ENCODE measurements at regions not wholly inside any gene's neighbourhood (a gene's known extent, or its start where the extent isn't known, plus 50 kb on each side); places are given as distances from the start of the nearest gene placed in this dataset.

DNA sequence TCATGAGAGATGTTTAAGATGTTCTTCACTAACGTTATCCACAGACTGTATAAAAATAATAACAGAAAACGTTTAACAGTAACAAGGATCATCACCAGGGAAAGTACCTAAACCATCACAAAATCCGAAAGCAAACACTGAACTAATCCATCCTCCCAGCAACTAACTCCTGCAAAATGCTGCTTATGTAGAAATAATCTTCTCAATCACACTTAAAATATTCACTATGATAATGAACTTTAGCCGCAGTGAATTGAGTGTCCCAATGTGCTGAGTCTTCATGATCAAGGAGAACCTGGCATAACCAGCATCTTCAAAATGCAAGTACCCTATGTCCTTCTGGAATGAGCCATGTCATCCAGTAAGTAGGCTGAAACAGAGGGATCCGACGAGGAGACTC lies 166.1 kb downstream of the LTN1 start:
- DNase-seq (ENCODE audit: insufficient read length, low spot score) (no peak), FAIRE-seq (no peak)
- TF ChIP-seq CTCF (IDR thresholded peaks at IDR 0.05; ENCODE audit: insufficient read depth, missing control alignments) = no peak

- no peak for TF ChIP-seq CTCF (IDR thresholded peaks at IDR 0.05; ENCODE audit: insufficient read depth, missing control alignments)
- FAIRE-seq = no peak
- DNase-seq (ENCODE audit: insufficient read length, low spot score) = no peak
Observed at GRCh38 chr21:28826021-28826420, 166.7 kb downstream of the LTN1 start.

DNA sequence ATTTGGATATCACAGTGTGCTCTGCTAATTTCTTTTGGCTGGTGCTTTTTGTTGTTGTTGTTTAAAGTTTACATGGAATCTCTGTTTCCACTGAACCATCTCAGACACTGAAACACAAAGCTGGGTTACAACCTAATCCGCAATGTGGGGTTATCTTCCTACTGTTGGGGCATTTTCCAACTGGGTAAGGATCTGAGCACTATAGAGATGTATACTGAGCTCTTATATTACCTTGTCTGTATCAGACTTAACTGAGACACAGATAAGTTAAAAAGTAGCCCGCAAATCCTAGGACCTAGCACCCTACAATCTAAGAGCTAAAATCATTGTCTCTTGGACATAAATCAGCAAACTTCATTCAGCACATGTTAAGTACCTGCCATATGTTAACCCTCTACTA lies 169.2 kb downstream of the LTN1 start:
- no peak for TF ChIP-seq CTCF (IDR thresholded peaks at IDR 0.05; ENCODE audit: insufficient read depth, missing control alignments)
- FAIRE-seq = no peak
- no peak for DNase-seq (ENCODE audit: insufficient read length, low spot score)

- TF ChIP-seq CTCF (IDR thresholded peaks at IDR 0.05; ENCODE audit: insufficient read depth, missing control alignments) = no peak
- DNase-seq (ENCODE audit: insufficient read length, low spot score) (no peak), FAIRE-seq (no peak)
Observed at GRCh38 chr21:28822486-28823335, 170.0 kb downstream of the LTN1 start.

DNA sequence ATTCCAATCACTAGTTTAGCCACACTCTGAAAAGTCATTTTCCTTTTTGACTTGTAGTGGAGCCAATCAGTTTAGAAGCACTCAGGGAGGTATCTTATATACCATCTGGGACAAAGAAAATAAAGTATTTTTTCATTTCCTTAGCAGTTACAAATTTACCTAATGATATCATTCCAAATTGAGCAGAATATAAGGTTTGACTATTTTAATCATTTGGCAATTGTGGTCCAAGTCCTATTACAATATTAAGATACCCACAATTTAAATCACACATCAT lies 170.6 kb downstream of the LTN1 start:
- no peak for TF ChIP-seq CTCF (IDR thresholded peaks at IDR 0.05; ENCODE audit: insufficient read depth, missing control alignments)
- FAIRE-seq (no peak), DNase-seq (ENCODE audit: insufficient read length, low spot score) (no peak)

DNA sequence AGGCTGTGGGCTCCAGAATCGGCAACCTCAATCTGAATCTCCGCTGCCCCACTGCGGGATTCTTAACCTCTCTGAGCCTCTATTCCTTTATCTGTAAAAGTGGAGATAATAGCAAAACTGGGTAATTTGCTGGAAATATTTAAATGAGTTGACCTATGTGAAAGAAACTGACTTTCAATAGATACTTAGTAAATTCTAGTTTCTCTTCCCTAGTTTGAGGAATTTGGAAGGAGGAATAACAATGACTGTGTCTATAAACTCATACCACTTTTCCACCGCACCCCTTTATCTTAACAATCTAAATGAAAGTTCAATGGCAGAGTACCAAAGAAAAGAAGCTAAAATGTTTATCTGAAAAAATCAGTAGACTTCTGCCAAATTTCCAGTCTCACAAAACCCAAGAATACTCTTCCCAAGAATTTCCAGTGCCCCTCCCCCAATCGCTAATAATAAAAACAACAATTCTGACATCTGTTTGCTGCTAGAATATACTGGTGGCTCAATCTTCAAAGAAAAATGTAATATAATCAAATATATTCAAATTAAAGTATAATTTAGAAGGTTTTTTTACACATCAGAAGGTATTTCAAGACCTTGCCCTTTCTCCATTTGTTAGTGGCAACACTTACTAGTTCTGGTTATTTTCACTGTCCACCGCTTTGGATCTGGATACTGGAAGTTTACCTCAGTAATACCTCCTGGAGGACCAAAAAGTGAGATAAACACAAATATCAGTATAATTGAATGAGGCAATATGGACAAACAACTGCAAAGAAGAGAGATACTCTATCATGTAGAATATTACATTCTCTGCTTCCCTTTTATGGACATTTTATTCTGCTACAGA lies 171.2 kb downstream of the LTN1 start:
- FAIRE-seq (no peak), DNase-seq (ENCODE audit: insufficient read length, low spot score) (no peak)
- no peak for TF ChIP-seq CTCF (IDR thresholded peaks at IDR 0.05; ENCODE audit: insufficient read depth, missing control alignments)

Data from D721Med (cell line).